GM12891 (cell line): ENCODE measurements at regions not wholly inside any gene's neighbourhood (a gene's known extent, or its start where the extent isn't known, plus 50 kb on each side); places are given as distances from the start of the nearest gene placed in this dataset.

ENCODE experiments used
- DNase-seq: peaks from one replicate; pipeline ENCODE4 v3.0.0; 2011; ENCODE audit warnings: low spot score; ENCODE audit not compliant: insufficient read length
- FAIRE-seq: peaks from 2 replicates; lab custom pipeline; 2011; peaks lifted over from hg19 to GRCh38; lab: Jason Lieb, UNC
- PAX5 ChIP-seq: IDR thresholded peaks from 2 replicates; pipeline ENCODE4 v1.6.1; 2011; ENCODE audit warnings: low read length, moderate library complexity, mild to moderate bottlenecking; ENCODE audit not compliant: insufficient read depth, severe bottlenecking
- POLR2A ChIP-seq: IDR thresholded peaks from 2 replicates; pipeline ENCODE4 v1.6.1; 2011; ENCODE audit warnings: low read depth, low read length, control low read depth
- POLR2AphosphoS5 ChIP-seq: IDR thresholded peaks from 2 replicates; pipeline ENCODE4 v1.6.1; 2011; ENCODE audit warnings: low read depth, low read length, control low read depth
- POU2F2 ChIP-seq: IDR thresholded peaks from 2 replicates; pipeline ENCODE4 v1.6.1; 2011; ENCODE audit warnings: low read depth, mild to moderate bottlenecking, control low read depth, low read length, moderate library complexity
- SPI1 ChIP-seq: IDR thresholded peaks from 2 replicates; pipeline ENCODE4 v1.6.1; 2011; ENCODE audit warnings: low read depth, low read length, control low read depth
- TAF1 ChIP-seq: IDR thresholded peaks from 2 replicates; pipeline ENCODE4 v1.6.1; 2011; ENCODE audit warnings: low read depth, low read length, control low read depth

DNA sequence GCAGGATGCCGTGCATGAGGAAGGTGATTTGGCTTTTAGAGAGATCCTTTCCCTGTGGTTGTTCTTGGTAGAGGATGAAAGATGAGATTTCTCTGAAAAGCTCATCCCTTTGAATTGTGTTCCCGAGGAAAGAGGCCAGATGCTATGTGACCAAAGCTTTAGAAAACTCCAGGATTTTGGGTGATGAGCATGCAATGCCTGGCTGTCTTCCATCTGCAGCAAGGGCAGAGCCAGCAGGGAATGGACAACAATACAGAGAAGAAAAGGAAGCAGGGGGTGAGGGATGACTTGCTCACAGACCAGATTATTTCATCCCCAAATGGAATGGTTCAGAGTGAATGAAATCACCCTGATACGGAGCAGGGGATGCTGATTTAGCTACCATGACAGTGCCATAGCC, 949.7 kb upstream of the EEF2KMT start:
- FAIRE-seq (no peak), DNase-seq (no peak)
- no peak for TF ChIP-seq SPI1
- TF ChIP-seq POLR2AphosphoS5 = no peak
- TF ChIP-seq POU2F2 = no peak
- no peak for TF ChIP-seq POLR2A
- no peak for TF ChIP-seq PAX5
- TF ChIP-seq TAF1 = no peak

DNA sequence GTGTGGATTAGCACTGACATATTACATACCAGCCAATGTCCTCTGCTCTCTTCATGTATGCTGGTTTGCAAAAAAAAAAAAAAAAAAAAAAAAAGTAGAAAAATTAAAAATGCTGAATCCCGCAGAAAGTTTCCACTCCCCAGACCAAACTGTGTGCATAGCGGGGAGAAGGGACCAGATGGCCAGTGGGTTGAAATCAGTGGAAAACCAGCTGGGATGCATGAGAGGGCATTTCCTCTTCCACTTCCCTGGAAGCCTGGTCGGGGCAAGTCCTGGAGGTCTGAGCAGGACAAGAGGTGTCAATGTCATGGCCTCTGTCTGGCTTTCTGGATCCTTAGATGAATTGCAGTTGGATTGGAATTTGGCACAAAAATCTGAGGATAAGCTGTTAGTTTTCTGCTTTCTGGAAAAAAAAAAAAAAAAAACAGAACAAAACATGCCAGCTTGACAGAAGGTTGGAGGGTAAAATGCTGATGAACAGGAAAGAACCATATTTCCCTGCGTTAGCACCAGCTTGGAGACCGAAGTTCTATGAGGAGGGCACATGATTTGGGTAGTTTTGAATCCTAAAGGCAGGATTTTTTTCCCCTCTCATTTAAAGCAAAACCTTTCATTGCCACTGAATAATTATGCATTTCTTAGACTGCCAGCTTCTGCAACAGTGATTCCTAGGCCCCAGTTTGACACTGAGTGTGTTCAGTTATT, 941.5 kb upstream of the EEF2KMT start:
- DNase-seq (no peak), FAIRE-seq (no peak)
- no peak for TF ChIP-seq TAF1
- TF ChIP-seq SPI1 = no peak
- no peak for TF ChIP-seq PAX5
- TF ChIP-seq POLR2AphosphoS5 = no peak
- no peak for TF ChIP-seq POLR2A
- no peak for TF ChIP-seq POU2F2

DNA sequence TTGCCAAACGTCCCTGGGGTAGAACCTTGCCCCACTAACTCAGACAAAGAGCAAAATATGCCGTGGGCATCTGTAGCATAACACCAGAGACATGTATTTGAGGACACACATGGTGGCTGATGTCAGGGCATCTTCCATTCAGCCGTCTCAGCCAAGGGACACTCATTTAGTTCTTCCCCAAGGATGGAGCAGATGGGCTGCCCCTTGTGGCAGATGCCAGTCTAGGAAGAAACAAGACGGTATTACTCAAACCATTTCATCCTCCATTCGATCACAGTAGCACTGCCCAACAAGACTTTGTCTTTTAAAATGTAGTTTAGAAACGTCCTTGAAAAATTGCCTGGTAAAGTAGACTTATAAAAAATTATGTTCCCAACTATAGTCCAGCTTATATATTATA, 937.6 kb upstream of the EEF2KMT start:
- FAIRE-seq = no peak
- DNase-seq = no peak
- no peak for TF ChIP-seq POU2F2
- TF ChIP-seq POLR2A = no peak
- TF ChIP-seq TAF1 = no peak
- no peak for TF ChIP-seq POLR2AphosphoS5
- no peak for TF ChIP-seq PAX5
- TF ChIP-seq SPI1 = no peak

DNA sequence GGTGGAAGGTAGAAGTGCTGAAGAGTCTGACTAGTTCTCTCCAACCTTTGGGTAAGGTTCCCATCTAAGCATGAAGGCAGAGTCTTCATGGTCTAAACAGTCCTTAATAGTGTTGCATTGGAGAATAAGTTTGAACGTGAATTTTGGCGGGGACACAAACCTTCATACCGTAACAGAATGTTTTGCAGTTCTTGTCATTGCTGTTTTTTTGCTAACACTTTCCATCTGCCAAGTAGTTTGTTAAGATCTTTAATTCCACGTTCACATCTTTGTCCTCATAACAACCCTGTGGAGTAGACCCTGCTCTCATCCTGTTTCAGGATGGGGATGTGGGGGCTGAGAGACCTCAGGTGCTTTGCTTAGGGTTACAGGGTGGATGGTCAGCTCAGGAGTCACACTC, 936.9 kb upstream of the EEF2KMT start:
- no peak for TF ChIP-seq TAF1
- TF ChIP-seq PAX5 = no peak
- TF ChIP-seq SPI1 = no peak
- no peak for TF ChIP-seq POLR2AphosphoS5
- TF ChIP-seq POLR2A = no peak
- TF ChIP-seq POU2F2 = no peak
- no peak for FAIRE-seq
- DNase-seq = no peak

DNA sequence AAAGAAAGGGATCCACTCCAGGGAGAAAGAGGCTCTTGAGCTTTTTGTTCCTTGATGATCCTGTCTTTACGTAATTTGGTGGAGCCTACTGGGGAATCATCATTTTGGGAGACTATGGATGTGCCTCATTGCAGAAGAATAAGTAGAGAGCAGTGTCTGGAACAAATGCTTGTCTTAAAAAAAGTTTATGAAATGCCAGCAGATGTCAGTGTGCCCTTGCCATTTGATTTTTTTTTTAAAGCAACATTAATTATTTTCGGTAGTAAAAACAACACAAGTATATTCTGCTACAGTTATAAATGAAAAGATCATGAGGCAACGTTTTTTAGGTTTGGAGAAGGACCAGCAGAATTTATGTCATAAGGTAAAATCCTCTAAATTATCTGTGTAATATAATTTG, 934.8 kb upstream of the EEF2KMT start:
- no peak for DNase-seq
- FAIRE-seq = no peak
- TF ChIP-seq SPI1 = no peak
- TF ChIP-seq POLR2AphosphoS5 = no peak
- no peak for TF ChIP-seq TAF1
- no peak for TF ChIP-seq POLR2A
- TF ChIP-seq PAX5 = no peak
- TF ChIP-seq POU2F2 = no peak

DNA sequence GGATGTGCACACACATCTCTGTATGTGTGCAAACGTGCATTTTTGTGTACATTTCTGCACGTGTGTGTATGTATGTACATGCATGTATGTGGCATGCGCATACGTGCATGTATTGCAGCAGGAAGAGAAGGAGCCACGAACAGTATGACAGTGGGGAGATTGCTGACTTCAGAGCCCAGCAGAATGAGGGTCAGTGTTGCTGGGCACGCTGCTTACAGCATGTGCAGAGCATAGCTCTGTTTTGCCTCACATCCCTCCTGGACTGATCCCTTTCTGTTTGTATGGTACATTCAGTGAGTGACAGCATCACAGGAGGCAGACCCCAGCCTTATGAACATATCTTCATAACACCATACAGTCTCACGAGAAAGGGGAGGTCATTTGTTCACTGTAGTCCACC, 934.0 kb upstream of the EEF2KMT start:
- no peak for TF ChIP-seq POU2F2
- FAIRE-seq = no peak
- DNase-seq = no peak

DNA sequence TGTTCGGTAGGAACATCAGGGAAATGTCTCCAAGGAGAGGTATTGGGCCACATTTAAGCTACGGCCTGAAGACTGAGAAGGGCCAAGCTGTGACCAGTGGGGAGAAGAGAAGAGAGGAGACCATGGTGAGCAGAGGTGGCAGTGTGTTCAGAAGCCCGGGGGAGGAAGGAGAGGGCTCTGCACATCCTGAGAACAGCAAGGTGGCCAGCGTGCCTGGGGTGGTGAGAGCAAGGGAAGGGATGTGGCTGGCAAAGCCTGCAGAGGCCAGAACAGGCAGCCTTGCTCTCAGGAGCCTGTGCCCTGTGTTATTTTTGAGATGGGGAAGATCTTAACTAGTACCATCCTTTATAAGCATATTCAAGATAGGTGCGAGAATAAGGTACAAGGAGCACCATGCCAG, 933.5 kb upstream of the EEF2KMT start:
- FAIRE-seq (no peak), DNase-seq (no peak)
- TF ChIP-seq POLR2AphosphoS5 (no peak), POU2F2 (no peak), SPI1 (no peak), POLR2A (no peak), TAF1 (no peak), PAX5 (no peak)

DNA sequence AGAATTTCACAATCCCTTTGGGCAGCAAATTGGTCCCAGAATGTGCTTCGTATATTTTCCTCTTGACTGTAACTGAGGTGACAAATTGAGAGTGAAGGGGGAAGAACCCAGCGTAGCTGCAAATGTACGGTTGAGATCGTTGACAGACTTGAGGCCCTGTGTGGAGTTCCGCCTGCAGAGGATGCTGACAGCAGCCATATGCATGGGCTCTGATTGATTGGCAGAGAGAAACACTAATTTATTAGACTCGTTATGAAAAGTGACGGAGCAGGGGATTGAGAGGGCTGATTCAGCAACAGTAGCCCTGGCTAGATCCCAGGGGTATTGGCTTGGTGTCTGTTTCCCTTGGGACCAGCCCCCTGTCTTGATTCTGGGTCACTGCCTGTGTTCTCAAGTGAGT, 930.1 kb upstream of the EEF2KMT start:
- no peak for FAIRE-seq
- DNase-seq = no peak
- TF ChIP-seq TAF1 = no peak
- no peak for TF ChIP-seq PAX5
- TF ChIP-seq SPI1 = no peak
- no peak for TF ChIP-seq POU2F2
- no peak for TF ChIP-seq POLR2AphosphoS5
- no peak for TF ChIP-seq POLR2A

DNA sequence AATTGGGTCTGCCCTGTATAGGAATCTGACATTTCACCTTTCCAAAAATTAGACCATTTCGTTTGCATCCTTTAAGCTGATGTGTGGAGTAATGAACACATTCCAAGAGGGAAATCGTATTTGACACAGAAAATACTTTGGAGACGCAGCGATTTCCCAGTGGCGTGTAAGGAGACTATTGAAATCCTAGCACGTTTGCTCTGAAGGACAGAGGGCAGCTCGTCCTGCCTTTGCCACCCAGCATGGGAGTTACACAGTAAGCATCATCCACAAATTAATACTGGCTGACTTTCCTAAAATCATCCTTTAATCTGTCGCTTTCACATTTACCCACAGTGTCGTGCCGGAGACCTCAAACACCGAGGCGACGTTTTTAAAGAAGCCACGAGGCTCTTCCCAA, 925.9 kb upstream of the EEF2KMT start:
- DNase-seq (no peak), FAIRE-seq (no peak)
- TF ChIP-seq POLR2AphosphoS5 = no peak

DNA sequence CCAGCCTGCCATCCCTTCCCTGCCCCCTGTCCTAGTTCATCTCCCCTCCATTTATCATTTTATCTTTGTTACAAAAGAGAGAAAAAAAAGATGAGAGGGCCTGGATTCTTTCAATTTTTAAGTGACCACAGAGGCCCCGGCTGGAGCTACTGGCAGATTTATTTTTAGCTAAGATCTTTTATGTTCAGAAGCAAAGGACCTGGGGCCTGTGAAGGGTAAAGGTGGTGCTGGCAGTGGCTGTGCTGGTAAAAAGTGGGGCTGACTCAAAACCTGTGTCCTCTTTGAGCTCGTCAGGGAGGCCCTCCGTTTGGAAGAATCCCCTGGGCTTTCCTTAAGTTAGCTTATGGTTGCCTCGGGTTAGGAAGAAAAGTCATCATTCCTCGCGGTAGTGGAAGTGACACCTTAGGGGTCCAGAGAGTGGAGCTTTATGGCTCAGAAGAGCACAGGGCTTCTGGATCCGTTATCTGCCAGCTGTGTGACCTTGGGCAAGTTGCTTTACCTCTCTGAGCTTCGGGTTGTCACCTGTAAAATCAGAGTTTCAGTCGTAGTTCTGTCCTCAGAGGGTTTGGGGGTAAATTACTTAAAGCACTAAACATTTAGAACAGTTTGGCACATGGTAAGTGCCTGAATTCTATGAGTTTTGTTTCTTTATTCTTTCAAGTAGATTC, 923.8 kb upstream of the EEF2KMT start:
- no peak for TF ChIP-seq POLR2A
- no peak for TF ChIP-seq POLR2AphosphoS5
- TF ChIP-seq POU2F2 = no peak
- no peak for TF ChIP-seq TAF1
- no peak for TF ChIP-seq PAX5
- no peak for TF ChIP-seq SPI1
- FAIRE-seq (no peak), DNase-seq (no peak)
